Osteoblast (primary cell): ENCODE measurements at regions not wholly inside any gene's neighbourhood (a gene's known extent, or its start where the extent isn't known, plus 50 kb on each side); places are given as distances from the start of the nearest gene placed in this dataset.
A peak's percentile ranks its signal among the peaks of the same experiment; 100 is the strongest.

Experiments
- DNase-seq: peaks from one replicate; pipeline ENCODE4 v3.0.0; 2011; ENCODE audit warnings: low spot score, mixed read lengths; ENCODE audit not compliant: insufficient read length; ENCODE audit errors: missing footprints
- H2AFZ ChIP-seq: 2 replicates; pipeline ENCODE4 v1.6.0; 2011; ENCODE audit warnings: mild to moderate bottlenecking, low read length
- H3K27ac ChIP-seq: 2 replicates; pipeline ENCODE4 v1.5.1; 2011; ENCODE audit warnings: mild to moderate bottlenecking, low read depth, low read length, moderate library complexity
- H3K27me3 ChIP-seq: 2 replicates; pipeline ENCODE4 v1.6.0; 2012; ENCODE audit warnings: mild to moderate bottlenecking, control low read depth, inconsistent platforms, low read length, moderate library complexity; ENCODE audit not compliant: insufficient read depth
- H3K36me3 ChIP-seq: 2 replicates; pipeline ENCODE4 v1.5.1; 2011; ENCODE audit warnings: mild to moderate bottlenecking, low read length, control low read depth, moderate library complexity; ENCODE audit not compliant: insufficient read depth
- H3K4me1 ChIP-seq: 2 replicates; pipeline ENCODE4 v1.5.1; 2011; ENCODE audit warnings: mild to moderate bottlenecking, low read length, control low read depth, moderate library complexity; ENCODE audit not compliant: insufficient read depth
- H3K4me2 ChIP-seq: 2 replicates; pipeline ENCODE4 v1.6.0; 2011; ENCODE audit warnings: mild to moderate bottlenecking, low read length; ENCODE audit not compliant: insufficient read depth
- H3K4me3 ChIP-seq: fragments of 200-600 bp; sonication (generic); 3 replicates; pipeline ENCODE4 v1.5.1; 2012; ENCODE audit warnings: mild to moderate bottlenecking, low read length, inconsistent platforms; ENCODE audit not compliant: insufficient read depth
- H3K79me2 ChIP-seq: 2 replicates; pipeline ENCODE4 v1.6.0; 2012; ENCODE audit warnings: mild to moderate bottlenecking, low read length, control low read depth, inconsistent platforms; ENCODE audit not compliant: insufficient read depth
- H3K9me3 ChIP-seq: 2 replicates; pipeline ENCODE4 v1.5.1; 2011; ENCODE audit warnings: low read depth, low read length, control low read depth
- H4K20me1 ChIP-seq: 2 replicates; pipeline ENCODE4 v1.6.0; 2012; ENCODE audit warnings: mild to moderate bottlenecking, low read length, control low read depth; ENCODE audit not compliant: insufficient read depth
- CTCF ChIP-seq: IDR thresholded peaks from 2 replicates; pipeline ENCODE4 v1.5.1; 2011; ENCODE audit warnings: mild to moderate bottlenecking, low read depth, low read length, moderate library complexity; ENCODE audit errors: extremely low read depth

GRCh38 chr3:106129939-106130338 is 261.1 kb upstream of the CBLB start:
- no peaks in the 10 kb centered on the region for H3K79me2 ChIP-seq
- H3K27me3 ChIP-seq, result no peaks in the 10 kb centered on the region
- H2AFZ ChIP-seq, result peak overlapping the region; percentile 30
- H4K20me1 ChIP-seq, result no peaks in the 10 kb centered on the region
- no peak for DNase-seq
- no peaks in the 10 kb centered on the region for H3K36me3 ChIP-seq
- peak overlapping the region; percentile 38 for H3K27ac ChIP-seq
- no peak for TF ChIP-seq CTCF
- no peak overlapping the region for H3K4me3 ChIP-seq
- H3K4me1 ChIP-seq, result peaks cover 36% of the 10 kb centered on the region
- peak overlapping the region; percentile 55 for H3K4me2 ChIP-seq
- no peaks in the 10 kb centered on the region for H3K9me3 ChIP-seq

- no peak overlapping the region for H3K4me3 ChIP-seq
- no peaks in the 10 kb centered on the region for H3K36me3 ChIP-seq
- peaks cover 30% of the 10 kb centered on the region for H3K4me1 ChIP-seq
- H2AFZ ChIP-seq, result peak overlapping the region; percentile 32
- H3K27ac ChIP-seq, result peak overlapping the region; percentile 38
- no peaks in the 10 kb centered on the region for H3K79me2 ChIP-seq
- peak overlapping the region; percentile 55 for H3K4me2 ChIP-seq
- peak; percentile 65 for DNase-seq
- H4K20me1 ChIP-seq, result no peaks in the 10 kb centered on the region
- TF ChIP-seq CTCF, result no peak
- H3K27me3 ChIP-seq, result no peaks in the 10 kb centered on the region
- H3K9me3 ChIP-seq, result no peaks in the 10 kb centered on the region
Observed at GRCh38 chr3:106130384-106131198, 261.8 kb upstream of the CBLB start.

GRCh38 chr3:106135451-106136160 is 266.8 kb upstream of the CBLB start:
- no peak for TF ChIP-seq CTCF
- no peak overlapping the region for H3K4me3 ChIP-seq
- H3K4me2 ChIP-seq, result no peak overlapping the region
- H3K4me1 ChIP-seq, result peaks cover 11% of the 10 kb centered on the region
- H2AFZ ChIP-seq, result no peak overlapping the region
- no peak for DNase-seq
- no peaks in the 10 kb centered on the region for H4K20me1 ChIP-seq
- no peaks in the 10 kb centered on the region for H3K9me3 ChIP-seq
- no peaks in the 10 kb centered on the region for H3K27me3 ChIP-seq
- H3K36me3 ChIP-seq, result no peaks in the 10 kb centered on the region
- H3K79me2 ChIP-seq, result no peaks in the 10 kb centered on the region
- H3K27ac ChIP-seq, result no peak overlapping the region

GRCh38 chr3:106139826-106140225 is 271.0 kb upstream of the CBLB start:
- H2AFZ ChIP-seq, result peak overlapping the region; percentile 33
- H3K4me3 ChIP-seq, result no peak overlapping the region

More at GRCh38 chr3:106139826-106140225, 271.0 kb upstream of the CBLB start:
- H3K27ac ChIP-seq, result no peak overlapping the region
- no peak overlapping the region for H3K4me2 ChIP-seq
- no peaks in the 10 kb centered on the region for H4K20me1 ChIP-seq
- H3K79me2 ChIP-seq, result no peaks in the 10 kb centered on the region
- H3K4me1 ChIP-seq, result no peaks in the 10 kb centered on the region
- no peaks in the 10 kb centered on the region for H3K27me3 ChIP-seq
- H3K36me3 ChIP-seq, result no peaks in the 10 kb centered on the region
- no peak for DNase-seq
- H3K9me3 ChIP-seq, result no peaks in the 10 kb centered on the region
- TF ChIP-seq CTCF, result no peak
